ENCODE measurements at regions not wholly inside any gene's neighbourhood (a gene's known extent, or its start where the extent isn't known, plus 50 kb on each side); places are given as distances from the start of the nearest gene placed in this dataset.
"Not testable (repeated sequence)": the region's sequence is repeated elsewhere in the genome, so short reads cannot be mapped to it uniquely, and the experiment has no call there.

- not testable (repeated sequence) for DNase-seq
These were observed 1496.4 kb downstream of the KHDRBS2 start for GRCh38 chr6:60789601-60790000.

- DNase-seq, result not testable (repeated sequence)
These were observed 1503.1 kb downstream of the KHDRBS2 start for GRCh38 chr6:60782698-60783464.

- DNase-seq, result not testable (repeated sequence)
These were observed 1506.4 kb downstream of the KHDRBS2 start for GRCh38 chr6:60779591-60779990.

GRCh38 chr6:60767791-60768499 lies 1518.1 kb downstream of the KHDRBS2 start:
- not testable (repeated sequence) for DNase-seq

GRCh38 chr6:60765331-60765730 lies 1520.7 kb downstream of the KHDRBS2 start:
- not testable (repeated sequence) for DNase-seq

- DNase-seq, result not testable (repeated sequence)
These were observed 1522.5 kb downstream of the KHDRBS2 start for GRCh38 chr6:60763464-60764080.

- not testable (repeated sequence) for DNase-seq
These were observed 1525.1 kb downstream of the KHDRBS2 start for GRCh38 chr6:60760928-60761327.

GRCh38 chr6:60759149-60759825 lies 1526.7 kb downstream of the KHDRBS2 start:
- not testable (repeated sequence) for DNase-seq

GRCh38 chr6:60758725-60759124 lies 1527.3 kb downstream of the KHDRBS2 start:
- not testable (repeated sequence) for DNase-seq

GRCh38 chr6:60754879-60755278 lies 1531.1 kb downstream of the KHDRBS2 start:
- DNase-seq, result no peak

GRCh38 chr6:60750353-60751081 lies 1535.5 kb downstream of the KHDRBS2 start:
- DNase-seq, result not testable (repeated sequence)

GRCh38 chr6:60747765-60748556 lies 1538.1 kb downstream of the KHDRBS2 start:
- not testable (repeated sequence) for DNase-seq

GRCh38 chr6:60737764-60738425 lies 1548.1 kb downstream of the KHDRBS2 start:
- DNase-seq, result not testable (repeated sequence)

GRCh38 chr6:60737315-60737714 lies 1548.7 kb downstream of the KHDRBS2 start:
- not testable (repeated sequence) for DNase-seq

GRCh38 chr6:60723935-60724334 lies 1562.1 kb downstream of the KHDRBS2 start:
- not testable (repeated sequence) for DNase-seq

GRCh38 chr6:60695232-60695631 lies 1590.8 kb downstream of the KHDRBS2 start:
- no peak for DNase-seq

GRCh38 chr6:60687085-60687484 lies 1598.9 kb downstream of the KHDRBS2 start:
- no peak for DNase-seq

- DNase-seq, result no peak
These were observed 1604.2 kb downstream of the KHDRBS2 start for GRCh38 chr6:60681806-60682205.

GRCh38 chr6:60679175-60679574 lies 1606.8 kb downstream of the KHDRBS2 start:
- DNase-seq, result no peak

GRCh38 chr6:60671369-60671768 lies 1614.7 kb downstream of the KHDRBS2 start:
- DNase-seq, result no peak
